Prostate gland (tissue), 2 donors: ENCODE measurements at regions not wholly inside any gene's neighbourhood (a gene's known extent, or its start where the extent isn't known, plus 50 kb on each side); places are given as distances from the start of the nearest gene placed in this dataset.

Experiments used
- CTCF ChIP-seq, 4 experiments: fragments of 200-600 bp in 2 of 4; fragments of 450-650 bp in 2 of 4; sonication (generic) in 2 of 4; IDR thresholded peaks; 1 replicate in 3 of 4; 2 replicates in 1 of 4; pipeline ENCODE4 v1.5.1; 2016 to 2019; ENCODE audit warnings: antibody characterized with exemption in 4 of 4, mild to moderate bottlenecking in 2 of 4, moderate library complexity in 2 of 4
- POLR2A ChIP-seq: fragments of 450-650 bp; IDR thresholded peaks from one replicate; pipeline ENCODE4 v1.6.1; 2016; ENCODE audit warnings: antibody characterized with exemption, mild to moderate bottlenecking

- TF ChIP-seq CTCF (IDR thresholded peaks at IDR 0.05) = no peak
- no peak for TF ChIP-seq POLR2A
These were observed 842.4 kb upstream of the TMPRSS15 start for GRCh38 chr21:19246018-19246417.
